ENCODE measurements at regions not wholly inside any gene's neighbourhood (a gene's known extent, or its start where the extent isn't known, plus 50 kb on each side); places are given as distances from the start of the nearest gene placed in this dataset.

DNA sequence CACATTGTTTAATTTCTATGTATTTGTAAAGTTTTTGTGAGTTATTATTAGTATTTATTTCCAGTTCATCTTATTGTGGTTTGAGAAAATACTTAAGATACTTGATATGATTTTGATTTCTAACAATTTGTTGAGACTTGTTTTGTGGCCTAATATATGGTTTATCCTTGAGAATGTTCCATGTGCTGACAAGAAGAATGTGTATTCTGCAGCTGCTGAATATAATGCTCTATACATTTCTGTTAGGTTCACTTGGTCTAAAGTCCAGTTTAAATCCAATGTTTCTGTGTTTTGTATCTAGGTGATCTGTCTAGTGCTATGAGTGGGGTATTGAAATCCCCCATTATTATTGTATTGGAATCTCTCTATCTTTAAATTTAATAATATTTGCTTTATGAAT lies 201.3 kb downstream of the FSIP2 start:
- TF ChIP-seq, protein P1, sequence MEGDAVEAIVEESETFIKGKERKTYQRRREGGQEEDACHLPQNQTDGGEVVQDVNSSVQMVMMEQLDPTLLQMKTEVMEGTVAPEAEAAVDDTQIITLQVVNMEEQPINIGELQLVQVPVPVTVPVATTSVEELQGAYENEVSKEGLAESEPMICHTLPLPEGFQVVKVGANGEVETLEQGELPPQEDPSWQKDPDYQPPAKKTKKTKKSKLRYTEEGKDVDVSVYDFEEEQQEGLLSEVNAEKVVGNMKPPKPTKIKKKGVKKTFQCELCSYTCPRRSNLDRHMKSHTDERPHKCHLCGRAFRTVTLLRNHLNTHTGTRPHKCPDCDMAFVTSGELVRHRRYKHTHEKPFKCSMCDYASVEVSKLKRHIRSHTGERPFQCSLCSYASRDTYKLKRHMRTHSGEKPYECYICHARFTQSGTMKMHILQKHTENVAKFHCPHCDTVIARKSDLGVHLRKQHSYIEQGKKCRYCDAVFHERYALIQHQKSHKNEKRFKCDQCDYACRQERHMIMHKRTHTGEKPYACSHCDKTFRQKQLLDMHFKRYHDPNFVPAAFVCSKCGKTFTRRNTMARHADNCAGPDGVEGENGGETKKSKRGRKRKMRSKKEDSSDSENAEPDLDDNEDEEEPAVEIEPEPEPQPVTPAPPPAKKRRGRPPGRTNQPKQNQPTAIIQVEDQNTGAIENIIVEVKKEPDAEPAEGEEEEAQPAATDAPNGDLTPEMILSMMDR (IDR thresholded peaks at IDR 0.05) = no peak
- TF ChIP-seq EZH2 (IDR thresholded peaks at IDR 0.05; ENCODE audit: borderline replicate concordance, insufficient read depth, low read depth, low read length, poor library complexity, severe bottlenecking) = no peak
